B cell (primary cell): ENCODE measurements at regions not wholly inside any gene's neighbourhood (a gene's known extent, or its start where the extent isn't known, plus 50 kb on each side); places are given as distances from the start of the nearest gene placed in this dataset.
"Not testable (repeated sequence)": the region's sequence is repeated elsewhere in the genome, so short reads cannot be mapped to it uniquely, and the experiment has no call there.

Experiments
- ATAC-seq: fragments of 200-7000 bp; cut with Tn5 transposase; one replicate; pipeline ENCODE4 v1.10.0; 2021; ENCODE audit warnings: low read depth, mild to moderate bottlenecking, moderate number of reproducible peaks, moderate library complexity
- CTCF ChIA-PET: fragments of 350-600 bp; sonication (Branson Sonifier 250); formaldehyde crosslinking; loops from one replicate; lab custom pipeline; 2021; ENCODE audit warnings: antibody characterized with exemption, inconsistent platforms; lab: Charles Lee
- POLR2A ChIA-PET: fragments of 350-600 bp; sonication (Branson Sonifier 250); formaldehyde crosslinking; loops from one replicate; lab custom pipeline; 2021; ENCODE audit warnings: antibody characterized with exemption; lab: Charles Lee
- DNase-seq: peaks from one replicate; pipeline ENCODE4 v3.0.0; 2013
- H2AFZ ChIP-seq: 2 replicates; pipeline ENCODE4 v1.6.1; 2012; ENCODE audit warnings: mild to moderate bottlenecking, low read depth, low read length; ENCODE audit not compliant: insufficient read depth, poor library complexity, severe bottlenecking
- H3K27ac ChIP-seq, 2 donors: 1 replicate in 1 of 2; 2 replicates in 1 of 2; pipeline ENCODE4 v1.5.1; 2012 to 2013; ENCODE audit warnings: low read length in 2 of 2, mild to moderate bottlenecking in 2 of 2, moderate library complexity in 1 of 2
- H3K27me3 ChIP-seq, 4 experiments: fragments of 200-600 bp in 1 of 4; sonication (generic) in 1 of 4; replicated peaks in 1 of 4; 1 replicate in 2 of 4; 2 replicates in 2 of 4; pipeline versions ENCODE4 v1.6.1 to v1.7.0; 2013 to 2016; ENCODE audit warnings: low read length in 3 of 4, mild to moderate bottlenecking in 2 of 4, mixed read lengths in 1 of 4, moderate library complexity in 1 of 4; ENCODE audit not compliant: insufficient read depth in 4 of 4, control insufficient read depth in 3 of 4; ENCODE audit errors: control extremely low read depth in 1 of 4
- H3K36me3 ChIP-seq, 2 experiments: replicated peaks in 1 of 2; 1 replicate in 1 of 2; 2 replicates in 1 of 2; pipeline versions ENCODE4 v1.6.1 to v1.7.1; 2013; ENCODE audit warnings: low read length in 1 of 2; ENCODE audit not compliant: insufficient read depth in 2 of 2, control insufficient read depth in 1 of 2; ENCODE audit errors: control extremely low read depth in 1 of 2, extremely low read depth in 1 of 2
- H3K4me1 ChIP-seq, 2 donors: fragments of 200-600 bp in 1 of 2; sonication (generic) in 1 of 2; 1 replicate in 1 of 2; 2 replicates in 1 of 2; pipeline versions ENCODE4 v1.5.1 to v1.6.1; 2013 to 2017; ENCODE audit warnings: low read length in 2 of 2; ENCODE audit not compliant: control insufficient read depth in 2 of 2, insufficient read depth in 2 of 2
- H3K4me2 ChIP-seq: replicated peaks from 2 replicates; pipeline ENCODE3; 2012; ENCODE audit warnings: mild to moderate bottlenecking, low read depth, low read length; ENCODE audit not compliant: poor library complexity, severe bottlenecking
- H3K4me3 ChIP-seq, 5 experiments: fragments of 200-600 bp in 1 of 5; sonication (generic) in 1 of 5; 1 replicate in 3 of 5; 2 replicates in 2 of 5; pipeline versions ENCODE4 v1.5.1 to v1.7.0; 2011 to 2016; ENCODE audit warnings: low read length in 4 of 5, mild to moderate bottlenecking in 4 of 5, low read depth in 2 of 5, control low read depth in 1 of 5, moderate library complexity in 1 of 5; ENCODE audit not compliant: insufficient read depth in 1 of 5; ENCODE audit errors: control extremely low read depth in 1 of 5, extremely low read depth in 1 of 5
- H3K79me2 ChIP-seq: fragments of 200-600 bp; sonication (generic); one replicate; pipeline ENCODE4 v1.6.0; 2016; ENCODE audit warnings: low read length; ENCODE audit not compliant: control insufficient read depth, insufficient read depth
- H3K9ac ChIP-seq: fragments of 200-600 bp; sonication (generic); 2 replicates; pipeline ENCODE4 v1.6.1; 2017; ENCODE audit warnings: mild to moderate bottlenecking, low read length, moderate library complexity
- H3K9me3 ChIP-seq, 3 donors: one replicate each; pipeline versions ENCODE4 v1.6.1 to v1.7.1; 2013; ENCODE audit warnings: low read length in 2 of 3; ENCODE audit not compliant: control insufficient read depth in 2 of 3, insufficient read depth in 1 of 3; ENCODE audit errors: control extremely low read depth in 1 of 3
- H4K20me1 ChIP-seq: 2 replicates; pipeline ENCODE4 v1.6.0; 2012; ENCODE audit warnings: mild to moderate bottlenecking, low read length; ENCODE audit not compliant: insufficient read depth, control insufficient read depth, poor library complexity, severe bottlenecking
- H3K27ac Mint-ChIP-seq: one replicate; pipeline ENCODE4 v1.8.0; 2021; ENCODE audit warnings: mixed read lengths
- H3K27me3 Mint-ChIP-seq: one replicate; pipeline ENCODE4 v1.8.0; 2021; ENCODE audit warnings: mixed read lengths
- H3K4me1 Mint-ChIP-seq: one replicate; pipeline ENCODE4 v1.8.0; 2021; ENCODE audit warnings: mixed read lengths
- H3K4me3 Mint-ChIP-seq: one replicate; pipeline ENCODE4 v1.8.0; 2021; ENCODE audit warnings: mixed read lengths
- H3K9me3 Mint-ChIP-seq: one replicate; pipeline ENCODE4 v1.8.0; 2022; ENCODE audit warnings: mixed read lengths; ENCODE audit not compliant: insufficient read depth
- EZH2 ChIP-seq: IDR thresholded peaks from 2 replicates; pipeline ENCODE4 v1.6.1; 2012; ENCODE audit warnings: borderline replicate concordance, low read depth, mild to moderate bottlenecking, moderate library complexity, low read length; ENCODE audit not compliant: insufficient read depth, poor library complexity, severe bottlenecking
- WGBS: methylation state at CpG from one replicate; pipeline ENCODE4 v1.1.5; 2013; ENCODE audit warnings: missing lambda C conversion rate; ENCODE audit not compliant: insufficient coverage; 5-methylcytosine and 5-hydroxymethylcytosine counted together
- intact Hi-C: fragments of 100-400 bp; cut with micrococcal nuclease; formaldehyde crosslinking; loops from one replicate; pipeline ENCODE4 v1.10.0; 2022
- TF ChIP-seq, protein P1 (sequence below): fragments of 200-600 bp; IDR thresholded peaks from one replicate; pipeline ENCODE4 v1.8.0; 2022; ENCODE audit warnings: antibody characterized with exemption, mild to moderate bottlenecking

DNA sequence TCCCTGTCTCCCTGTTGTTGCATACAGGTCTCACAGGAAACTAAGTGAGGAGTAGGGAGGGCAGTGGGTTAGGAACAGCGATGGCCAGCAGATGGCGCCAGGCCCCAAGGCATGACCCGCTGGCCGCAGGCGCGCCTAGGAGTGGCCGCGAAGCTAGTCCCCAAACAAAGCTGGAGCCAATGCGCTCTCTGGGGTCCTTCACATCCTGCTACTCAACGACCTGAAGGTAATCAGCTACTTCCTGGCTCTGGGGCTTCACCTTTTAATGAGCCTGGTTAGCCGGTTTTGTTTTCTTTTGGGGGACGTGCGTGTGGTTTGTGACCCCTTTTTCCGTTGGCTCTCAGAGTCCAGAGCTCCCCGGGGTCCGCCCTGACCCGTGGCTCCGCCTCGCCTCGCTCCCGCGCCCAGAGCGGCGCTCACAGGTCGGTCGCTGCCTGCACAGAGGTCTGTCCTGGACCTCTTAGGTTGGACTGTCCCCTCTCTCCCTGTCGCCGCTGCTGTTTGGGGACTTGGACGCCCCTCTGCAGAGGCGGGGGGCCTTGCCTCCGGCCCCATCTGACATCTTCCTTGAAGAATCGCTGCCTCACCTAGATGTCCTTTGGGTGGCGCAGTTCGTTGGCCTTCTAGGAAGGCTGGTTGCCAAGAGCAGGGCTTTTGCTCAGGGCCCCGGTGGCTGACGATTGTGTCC, 62.2 kb upstream of the GTF3A start:
- H3K9me3 Mint-ChIP-seq: no peaks in the 10 kb centered on the region
- Histone ChIP-seq H4K20me1 (no peaks in the 10 kb centered on the region), H3K4me1 (peaks cover 10% of the 10 kb centered on the region in 2 donors), H3K36me3 (no peaks in the 10 kb centered on the region), H3K79me2 (no peaks in the 10 kb centered on the region), H2AFZ (peak overlapping the region; percentile 81), H3K9me3 (peaks cover 0 to 3% (median 0%) of the 10 kb centered on the region in 3 donors), H3K27me3 (peaks cover 0 to 30% (median 11%) of the 10 kb centered on the region in 4 experiments), H3K27ac (no peak overlapping the region), H3K4me3 (peak overlapping the region in 4 of 5 experiments; percentile 28 to 56 (median 42)), H3K9ac (peak overlapping the region; percentile 59), H3K4me2 (peak overlapping the region; percentile 75)
- DNase-seq (peak; percentile 85), ATAC-seq (peak; percentile 91)
- WGBS: 9% methylated on average over 36 of the region's 36 CpGs
- CTCF ChIA-PET: interaction anchor here (0.6 to 10.8 kb wide), 53 partner anchors 9 to 1434 kb away, joined by 3 to 323 read pairs (median 4); partner anchors contain the start of genes PAN3, PDX1, RASL11A and RPL21
- H3K27ac Mint-ChIP-seq: no peak overlapping the region
- POLR2A ChIA-PET: no interaction called here
- TF ChIP-seq, protein P1, sequence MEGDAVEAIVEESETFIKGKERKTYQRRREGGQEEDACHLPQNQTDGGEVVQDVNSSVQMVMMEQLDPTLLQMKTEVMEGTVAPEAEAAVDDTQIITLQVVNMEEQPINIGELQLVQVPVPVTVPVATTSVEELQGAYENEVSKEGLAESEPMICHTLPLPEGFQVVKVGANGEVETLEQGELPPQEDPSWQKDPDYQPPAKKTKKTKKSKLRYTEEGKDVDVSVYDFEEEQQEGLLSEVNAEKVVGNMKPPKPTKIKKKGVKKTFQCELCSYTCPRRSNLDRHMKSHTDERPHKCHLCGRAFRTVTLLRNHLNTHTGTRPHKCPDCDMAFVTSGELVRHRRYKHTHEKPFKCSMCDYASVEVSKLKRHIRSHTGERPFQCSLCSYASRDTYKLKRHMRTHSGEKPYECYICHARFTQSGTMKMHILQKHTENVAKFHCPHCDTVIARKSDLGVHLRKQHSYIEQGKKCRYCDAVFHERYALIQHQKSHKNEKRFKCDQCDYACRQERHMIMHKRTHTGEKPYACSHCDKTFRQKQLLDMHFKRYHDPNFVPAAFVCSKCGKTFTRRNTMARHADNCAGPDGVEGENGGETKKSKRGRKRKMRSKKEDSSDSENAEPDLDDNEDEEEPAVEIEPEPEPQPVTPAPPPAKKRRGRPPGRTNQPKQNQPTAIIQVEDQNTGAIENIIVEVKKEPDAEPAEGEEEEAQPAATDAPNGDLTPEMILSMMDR: peak; percentile 87
- TF ChIP-seq EZH2: no peak
- peaks cover 12% of the 10 kb centered on the region for H3K4me1 Mint-ChIP-seq
- peak overlapping the region; percentile 49 for H3K4me3 Mint-ChIP-seq
- H3K27me3 Mint-ChIP-seq: peaks cover 21% of the 10 kb centered on the region
- intact Hi-C loops: loop anchor here (1.0 kb wide), 3 partner anchors 464 to 622 kb away; no protein-coding TSS in a partner anchor

- intact Hi-C loops, H3K4me3 Mint-ChIP-seq, H3K27ac Mint-ChIP-seq, H3K9me3 Mint-ChIP-seq, POLR2A ChIA-PET, H3K36me3 ChIP-seq, H3K27ac ChIP-seq, H3K4me3 ChIP-seq, H3K4me2 ChIP-seq, ATAC-seq, DNase-seq, H4K20me1 ChIP-seq, H3K9ac ChIP-seq, H3K9me3 ChIP-seq, H3K79me2 ChIP-seq, H2AFZ ChIP-seq: not testable (repeated sequence)
- Mint-ChIP-seq H3K4me1 (peaks cover 12% of the 10 kb centered on the region), H3K27me3 (peaks cover 32% of the 10 kb centered on the region)
- CTCF ChIA-PET: interaction anchor here (0.7 to 10.8 kb wide), 10 partner anchors 10 to 621 kb away, joined by 3 to 323 read pairs (median 12); partner anchors contain the start of gene URAD
- whole genome bisulfite sequencing: 100% methylated on average over 1 of the region's 5 CpGs
- peaks cover 10% of the 10 kb centered on the region in 2 donors for H3K4me1 ChIP-seq
- peaks cover 0 to 36% (median 11%) of the 10 kb centered on the region in 4 experiments for H3K27me3 ChIP-seq
These were observed 60.8 kb upstream of the GTF3A start for GRCh38 chr13:27363637-27364036.
